GM12892 (cell line): ENCODE measurements at regions not wholly inside any gene's neighbourhood (a gene's known extent, or its start where the extent isn't known, plus 50 kb on each side); places are given as distances from the start of the nearest gene placed in this dataset.

ENCODE experiments used
- POLR2A ChIP-seq: IDR thresholded peaks from 2 replicates; pipeline ENCODE4 v1.6.1; 2011; ENCODE audit warnings: low read depth, low read length, control low read depth
- POLR2AphosphoS5 ChIP-seq: IDR thresholded peaks from 2 replicates; pipeline ENCODE4 v1.6.1; 2011; ENCODE audit warnings: low read depth, low read length, control low read depth
- TAF1 ChIP-seq: IDR thresholded peaks from 2 replicates; pipeline ENCODE4 v1.6.1; 2011; ENCODE audit warnings: low read depth, mild to moderate bottlenecking, control low read depth, low read length, borderline replicate concordance

DNA sequence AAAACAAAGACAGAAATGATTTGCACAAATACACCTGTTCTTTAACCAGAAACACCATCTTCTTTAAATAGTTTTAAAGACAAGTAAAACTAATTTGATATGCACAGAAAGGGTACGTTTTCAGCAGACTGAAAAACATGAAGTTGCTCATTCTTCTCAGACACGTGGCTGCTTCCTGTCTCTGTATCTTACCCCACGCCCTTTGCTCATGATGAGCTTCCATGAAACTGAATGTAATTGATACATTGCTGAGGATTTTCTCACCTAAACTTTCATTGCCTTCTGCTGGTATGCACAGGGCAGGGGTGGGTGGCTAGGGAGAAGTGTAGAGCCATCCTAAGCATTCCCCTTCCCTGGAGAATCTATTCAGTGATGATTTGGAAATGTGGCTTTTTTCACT, 644.3 kb downstream of the BCL11A start:
- TF ChIP-seq POLR2A (no peak), TAF1 (no peak), POLR2AphosphoS5 (no peak)
